C4-2B (cell line): ENCODE measurements at regions not wholly inside any gene's neighbourhood (a gene's known extent, or its start where the extent isn't known, plus 50 kb on each side); places are given as distances from the start of the nearest gene placed in this dataset.

Experiments
- H3K27ac ChIP-seq: fragments of 450-650 bp; 2 replicates; pipeline ENCODE4 v1.5.1; 2017
- CTCF ChIP-seq: fragments of 450-650 bp; conservative IDR thresholded peaks from 2 replicates; pipeline ENCODE4 v1.5.1; 2017; ENCODE audit warnings: mild to moderate bottlenecking
- ZFX ChIP-seq: fragments of 450-650 bp; IDR thresholded peaks from 2 replicates; pipeline ENCODE4 v1.6.1; 2017

- TF ChIP-seq ZFX: no peak
- no peak for TF ChIP-seq CTCF
- H3K27ac ChIP-seq: no peak overlapping the region
These were observed 556.5 kb downstream of the QKI start for GRCh38 chr6:163970846-163971564.

- H3K27ac ChIP-seq: no peak overlapping the region
- TF ChIP-seq CTCF: no peak
- no peak for TF ChIP-seq ZFX
These were observed 551.2 kb downstream of the QKI start for GRCh38 chr6:163965426-163966348.

- H3K27ac ChIP-seq: no peak overlapping the region
- TF ChIP-seq ZFX: no peak
- no peak for TF ChIP-seq CTCF
These were observed 550.3 kb downstream of the QKI start for GRCh38 chr6:163964789-163965188.

GRCh38 chr6:163963205-163964120, 548.9 kb downstream of the QKI start:
- no peak overlapping the region for H3K27ac ChIP-seq
- TF ChIP-seq CTCF (no peak), ZFX (no peak)

GRCh38 chr6:163962627-163963117, 548.2 kb downstream of the QKI start:
- TF ChIP-seq ZFX: no peak
- TF ChIP-seq CTCF: no peak

GRCh38 chr6:163960128-163960527, 545.6 kb downstream of the QKI start:
- H3K27ac ChIP-seq: no peak overlapping the region
- TF ChIP-seq ZFX (no peak), CTCF (no peak)

More at GRCh38 chr6:163962627-163963117, 548.2 kb downstream of the QKI start:
- H3K27ac ChIP-seq: no peak overlapping the region
